Lower lobe of right lung (tissue), 2 donors: ENCODE measurements at regions not wholly inside any gene's neighbourhood (a gene's known extent, or its start where the extent isn't known, plus 50 kb on each side); places are given as distances from the start of the nearest gene placed in this dataset.

ENCODE experiments used
- ATAC-seq, 2 donors: fragments of 200-7000 bp; cut with Tn5 transposase; one replicate each; pipeline ENCODE4 v1.9.1; 2020 to 2022; ENCODE audit warnings: mild to moderate bottlenecking in 2 of 2, moderate library complexity in 2 of 2
- DNase-seq: peaks from one replicate; pipeline ENCODE4 v3.0.0-alpha.2; 2020
- H3K27ac ChIP-seq: fragments of 200-600 bp; one replicate; pipeline ENCODE4 v1.8.0; 2022
- H3K27me3 ChIP-seq: fragments of 200-600 bp; one replicate; pipeline ENCODE4 v1.8.0; 2022; ENCODE audit warnings: low read depth
- H3K36me3 ChIP-seq: fragments of 200-600 bp; one replicate; pipeline ENCODE4 v1.8.0; 2022; ENCODE audit warnings: mild to moderate bottlenecking
- H3K4me1 ChIP-seq: fragments of 200-600 bp; one replicate; pipeline ENCODE4 v1.8.0; 2022
- H3K4me3 ChIP-seq: fragments of 200-600 bp; one replicate; pipeline ENCODE4 v1.8.0; 2022; ENCODE audit warnings: mild to moderate bottlenecking
- H3K9me3 ChIP-seq: fragments of 200-600 bp; one replicate; pipeline ENCODE4 v1.8.0; 2022
- CTCF ChIP-seq: fragments of 200-600 bp; IDR thresholded peaks from one replicate; pipeline ENCODE4 v1.8.0; 2022; ENCODE audit warnings: antibody characterized with exemption, mild to moderate bottlenecking
- intact Hi-C: fragments of 100-400 bp; cut with DNase I; formaldehyde crosslinking; loops from one replicate; pipeline ENCODE4 v1.11.0; 2022
- donor health status: DM: no; HTN: yes; CAD: no; lungs with severe emphysema.

GRCh38 chr3:127487196-127487595 is 103.3 kb downstream of the TPRA1 start:
- Histone ChIP-seq H3K36me3 (no peaks in the 10 kb centered on the region), H3K4me3 (no peak overlapping the region), H3K9me3 (no peaks in the 10 kb centered on the region), H3K27me3 (no peaks in the 10 kb centered on the region), H3K27ac (no peak overlapping the region), H3K4me1 (no peaks in the 10 kb centered on the region)
- intact Hi-C loops, result no loop called here
- no peak for DNase-seq
- ATAC-seq, result no peak
- no peak for TF ChIP-seq CTCF

GRCh38 chr3:127486321-127486944 is 104.1 kb downstream of the TPRA1 start:
- no peak for TF ChIP-seq CTCF
- Histone ChIP-seq H3K4me1 (no peaks in the 10 kb centered on the region), H3K27ac (no peak overlapping the region), H3K27me3 (no peaks in the 10 kb centered on the region), H3K36me3 (no peaks in the 10 kb centered on the region), H3K4me3 (no peak overlapping the region), H3K9me3 (no peaks in the 10 kb centered on the region)
- DNase-seq, result no peak
- intact Hi-C loops, result no loop called here
- no peak for ATAC-seq

GRCh38 chr3:127485396-127486170 is 105.0 kb downstream of the TPRA1 start:
- DNase-seq, result no peak

GRCh38 chr3:127484601-127485388 is 105.7 kb downstream of the TPRA1 start:
- DNase-seq (no peak), ATAC-seq (peak; percentile 31 to 38)
- H3K9me3 ChIP-seq, result no peaks in the 10 kb centered on the region
- intact Hi-C loops, result no loop called here
- H3K4me1 ChIP-seq, result peaks cover 4% of the 10 kb centered on the region
- H3K27ac ChIP-seq, result no peak overlapping the region
- no peak for TF ChIP-seq CTCF
- H3K27me3 ChIP-seq, result no peaks in the 10 kb centered on the region
- H3K36me3 ChIP-seq, result no peaks in the 10 kb centered on the region
- no peak overlapping the region for H3K4me3 ChIP-seq

More at GRCh38 chr3:127485396-127486170, 105.0 kb downstream of the TPRA1 start:
- no peak overlapping the region for H3K27ac ChIP-seq
- no peak for TF ChIP-seq CTCF
- no peaks in the 10 kb centered on the region for H3K9me3 ChIP-seq
- intact Hi-C loops, result no loop called here
- ATAC-seq, result no peak
- no peaks in the 10 kb centered on the region for H3K4me1 ChIP-seq
- H3K27me3 ChIP-seq, result no peaks in the 10 kb centered on the region
- no peak overlapping the region for H3K4me3 ChIP-seq
- no peaks in the 10 kb centered on the region for H3K36me3 ChIP-seq

GRCh38 chr3:127483902-127484591 is 106.5 kb downstream of the TPRA1 start:
- Histone ChIP-seq H3K4me3 (no peak overlapping the region), H3K27me3 (no peaks in the 10 kb centered on the region), H3K4me1 (peaks cover 8% of the 10 kb centered on the region), H3K36me3 (no peaks in the 10 kb centered on the region), H3K9me3 (no peaks in the 10 kb centered on the region), H3K27ac (no peak overlapping the region)
- no peak for TF ChIP-seq CTCF
- DNase-seq, result no peak
- intact Hi-C loops, result no loop called here
- no peak for ATAC-seq
